A549 (cell line): ENCODE measurements at regions not wholly inside any gene's neighbourhood (a gene's known extent, or its start where the extent isn't known, plus 50 kb on each side); places are given as distances from the start of the nearest gene placed in this dataset.

Source experiments
- CHD4 ChIP-seq: fragments of 200-600 bp; sonication (generic); IDR thresholded peaks from 2 replicates; pipeline ENCODE4 v1.6.1; 2016; ENCODE audit warnings: antibody characterized with exemption, mild to moderate bottlenecking, borderline replicate concordance
- ESRRA ChIP-seq: fragments of 150-350 bp; IDR thresholded peaks from 2 replicates; pipeline ENCODE4 v1.6.1; 2014; ENCODE audit warnings: mild to moderate bottlenecking, low read length, borderline replicate concordance
- JUNB ChIP-seq: fragments of >200 bp; sonication (Bioruptor Twin); formaldehyde crosslinking; IDR thresholded peaks from 2 replicates; pipeline ENCODE4 v1.6.1; 2016
- TF ChIP-seq, protein P1 (sequence below): fragments of >200 bp; sonication (Bioruptor Twin); formaldehyde crosslinking; IDR thresholded peaks from 3 replicates; pipeline ENCODE4 v1.5.1; 2016

DNA sequence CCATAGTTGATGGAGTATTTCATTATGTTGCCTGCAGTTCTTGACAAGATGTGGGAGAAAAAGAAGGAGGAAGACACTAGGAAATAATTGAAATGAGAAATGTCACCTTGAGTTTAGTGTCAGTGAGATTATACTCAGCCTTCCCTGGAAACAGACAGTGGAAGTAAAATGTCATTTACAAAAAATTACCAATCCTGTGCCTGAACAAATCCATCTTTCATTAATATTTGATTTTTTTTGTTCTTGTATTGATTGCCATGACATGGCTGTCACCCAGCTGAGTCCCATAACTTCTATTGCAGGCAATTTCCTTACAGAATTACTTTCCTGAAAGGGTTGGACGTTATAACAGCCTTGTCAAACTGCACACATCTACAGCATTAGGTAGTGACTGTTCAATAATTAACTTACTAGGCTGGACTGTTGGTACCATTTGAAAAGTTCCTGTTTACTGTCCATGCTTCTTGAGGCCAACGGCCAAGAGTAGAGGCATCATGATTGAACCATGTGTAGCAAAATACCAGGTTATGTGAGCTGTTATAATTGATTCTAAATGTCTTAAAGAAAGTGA is 572.2 kb upstream of the LMCD1 start:
- TF ChIP-seq ESRRA (no peak), JUNB (no peak), CHD4 (no peak)
- TF ChIP-seq, protein P1, sequence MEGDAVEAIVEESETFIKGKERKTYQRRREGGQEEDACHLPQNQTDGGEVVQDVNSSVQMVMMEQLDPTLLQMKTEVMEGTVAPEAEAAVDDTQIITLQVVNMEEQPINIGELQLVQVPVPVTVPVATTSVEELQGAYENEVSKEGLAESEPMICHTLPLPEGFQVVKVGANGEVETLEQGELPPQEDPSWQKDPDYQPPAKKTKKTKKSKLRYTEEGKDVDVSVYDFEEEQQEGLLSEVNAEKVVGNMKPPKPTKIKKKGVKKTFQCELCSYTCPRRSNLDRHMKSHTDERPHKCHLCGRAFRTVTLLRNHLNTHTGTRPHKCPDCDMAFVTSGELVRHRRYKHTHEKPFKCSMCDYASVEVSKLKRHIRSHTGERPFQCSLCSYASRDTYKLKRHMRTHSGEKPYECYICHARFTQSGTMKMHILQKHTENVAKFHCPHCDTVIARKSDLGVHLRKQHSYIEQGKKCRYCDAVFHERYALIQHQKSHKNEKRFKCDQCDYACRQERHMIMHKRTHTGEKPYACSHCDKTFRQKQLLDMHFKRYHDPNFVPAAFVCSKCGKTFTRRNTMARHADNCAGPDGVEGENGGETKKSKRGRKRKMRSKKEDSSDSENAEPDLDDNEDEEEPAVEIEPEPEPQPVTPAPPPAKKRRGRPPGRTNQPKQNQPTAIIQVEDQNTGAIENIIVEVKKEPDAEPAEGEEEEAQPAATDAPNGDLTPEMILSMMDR, result no peak
